ENCODE measurements at regions not wholly inside any gene's neighbourhood (a gene's known extent, or its start where the extent isn't known, plus 50 kb on each side); places are given as distances from the start of the nearest gene placed in this dataset.

GRCh38 chr7:153397906-153398305 is 638.4 kb downstream of the ACTR3B start:
- no peak for TF ChIP-seq ZNF274 (IDR thresholded peaks at IDR 0.05; ENCODE audit: low read depth, low read length)
- no peak for TF ChIP-seq YY1 (IDR thresholded peaks at IDR 0.05; ENCODE audit: insufficient read depth, insufficient read length)

Measured in NT2/D1 (cell line).